Gastrocnemius medialis (tissue), 4 donors: ENCODE measurements at regions not wholly inside any gene's neighbourhood (a gene's known extent, or its start where the extent isn't known, plus 50 kb on each side); places are given as distances from the start of the nearest gene placed in this dataset.

Experiments used
- ATAC-seq, 2 donors: fragments of 150-250 bp; one replicate each; pipeline ENCODE4 v1.9.1; 2016
- DNase-seq, 2 donors: peaks; one replicate each; pipeline ENCODE4 v3.0.0-alpha.2; 2019
- H3K27ac ChIP-seq, 4 donors: fragments of 200-600 bp; sonication (generic); 1 replicate in 1 of 4; 2 replicates in 3 of 4; pipeline ENCODE4 v1.5.1; 2016 to 2018; ENCODE audit warnings: mild to moderate bottlenecking in 2 of 4, moderate library complexity in 1 of 4
- H3K27me3 ChIP-seq, 3 donors: fragments of 200-600 bp; sonication (generic) in 2 of 3; 1 replicate in 1 of 3; 2 replicates in 2 of 3; pipeline versions ENCODE4 v1.5.1 to v1.6.0; 2016 to 2019; ENCODE audit warnings: mild to moderate bottlenecking in 1 of 3, moderate library complexity in 1 of 3
- H3K36me3 ChIP-seq, 2 donors: fragments of 200-600 bp; sonication (generic) in 1 of 2; one replicate each; pipeline ENCODE4 v1.5.1; 2017 to 2018
- H3K4me1 ChIP-seq, 2 donors: fragments of 200-600 bp; sonication (generic) in 1 of 2; one replicate each; pipeline ENCODE4 v1.5.1; 2016 to 2017; ENCODE audit warnings: mild to moderate bottlenecking in 2 of 2
- H3K4me3 ChIP-seq, 4 donors: fragments of 200-600 bp; sonication (generic) in 3 of 4; 1 replicate in 1 of 4; 2 replicates in 3 of 4; pipeline ENCODE4 v1.5.1; 2016 to 2019; ENCODE audit warnings: mild to moderate bottlenecking in 2 of 4
- H3K9me3 ChIP-seq, 3 donors: fragments of 200-600 bp; sonication (generic) in 2 of 3; 1 replicate in 1 of 3; 2 replicates in 2 of 3; pipeline ENCODE4 v1.5.1; 2016 to 2019
- CTCF ChIP-seq, 5 experiments: fragments of 450-650 bp in 3 of 5; fragments of 200-600 bp in 2 of 5; sonication (generic) in 2 of 5; IDR thresholded peaks in 4 of 5; conservative IDR thresholded peaks in 1 of 5; 1 replicate in 4 of 5; 2 replicates in 1 of 5; pipeline ENCODE4 v1.5.1; 2016 to 2019; ENCODE audit warnings: antibody characterized with exemption in 5 of 5, mild to moderate bottlenecking in 3 of 5, moderate library complexity in 3 of 5
- POLR2A ChIP-seq, 2 donors: fragments of 450-650 bp; IDR thresholded peaks; one replicate each; pipeline ENCODE4 v1.6.1; 2017; ENCODE audit warnings: antibody characterized with exemption in 2 of 2, mild to moderate bottlenecking in 2 of 2, moderate library complexity in 2 of 2
- in situ Hi-C, 4 donors: fragments of 200-750 bp; cut with MboI; loops; one replicate each; pipeline versions ENCODE4 v1.15.0 to v1.8.0; 2017; ENCODE audit warnings: low sequenced_read_pairs in 4 of 4
- intact Hi-C: fragments of 100-400 bp; cut with DNase I; formaldehyde crosslinking; loops from one replicate; pipeline ENCODE4 v1.15.1; 2023; ENCODE audit warnings: low total_unique reads

GRCh38 chr2:164281896-164282295 is 339.4 kb downstream of the GRB14 start:
- ATAC-seq = no peak
- TF ChIP-seq CTCF (IDR thresholded peaks at IDR 0.05 in 4 of 5, conservative IDR thresholded peaks at IDR 0.05 in 1 of 5) = no peak
- TF ChIP-seq POLR2A (IDR thresholded peaks at IDR 0.05) = no peak
- Histone ChIP-seq H3K36me3 (no peaks in the 10 kb centered on the region), H3K9me3 (no peaks in the 10 kb centered on the region), H3K4me1 (no peaks in the 10 kb centered on the region), H3K27ac (no peak overlapping the region), H3K4me3 (no peak overlapping the region), H3K27me3 (no peaks in the 10 kb centered on the region)
- intact Hi-C loops (no loop called here), in situ Hi-C loops (no loop called here)
- no peak for DNase-seq

GRCh38 chr2:164275659-164276058 is 345.6 kb downstream of the GRB14 start:
- ATAC-seq (no peak), DNase-seq (no peak)
- TF ChIP-seq CTCF (IDR thresholded peaks at IDR 0.05 in 4 of 5, conservative IDR thresholded peaks at IDR 0.05 in 1 of 5) = no peak
- TF ChIP-seq POLR2A (IDR thresholded peaks at IDR 0.05) = no peak
- in situ Hi-C loops = no loop called here
- Histone ChIP-seq H3K9me3 (no peaks in the 10 kb centered on the region), H3K4me1 (no peaks in the 10 kb centered on the region), H3K27ac (no peak overlapping the region), H3K4me3 (no peak overlapping the region), H3K36me3 (no peaks in the 10 kb centered on the region), H3K27me3 (no peaks in the 10 kb centered on the region)
- intact Hi-C loops = no loop called here

- intact Hi-C loops = no loop called here
- no peaks in the 10 kb centered on the region for H3K36me3 ChIP-seq
- DNase-seq (no peak), ATAC-seq (no peak)
- H3K4me1 ChIP-seq = no peaks in the 10 kb centered on the region
- no peak for TF ChIP-seq CTCF (IDR thresholded peaks at IDR 0.05 in 4 of 5, conservative IDR thresholded peaks at IDR 0.05 in 1 of 5)
- no peak overlapping the region for H3K27ac ChIP-seq
- no peak overlapping the region for H3K4me3 ChIP-seq
- no peaks in the 10 kb centered on the region for H3K27me3 ChIP-seq
- in situ Hi-C loops = no loop called here
- no peaks in the 10 kb centered on the region for H3K9me3 ChIP-seq
These were observed 360.8 kb downstream of the GRB14 start for GRCh38 chr2:164260506-164260905.

- Histone ChIP-seq H3K4me3 (no peak overlapping the region), H3K4me1 (no peaks in the 10 kb centered on the region), H3K36me3 (no peaks in the 10 kb centered on the region), H3K27me3 (no peaks in the 10 kb centered on the region), H3K9me3 (no peaks in the 10 kb centered on the region), H3K27ac (no peak overlapping the region)
- no peak for TF ChIP-seq POLR2A (IDR thresholded peaks at IDR 0.05)
- no peak for TF ChIP-seq CTCF (IDR thresholded peaks at IDR 0.05 in 4 of 5, conservative IDR thresholded peaks at IDR 0.05 in 1 of 5)
- no peak for ATAC-seq
- intact Hi-C loops = no loop called here
- DNase-seq = no peak
- in situ Hi-C loops = no loop called here
These were observed 363.5 kb downstream of the GRB14 start for GRCh38 chr2:164257742-164258141.

- in situ Hi-C loops (no loop called here), intact Hi-C loops (no loop called here)
- H3K4me1 ChIP-seq = no peaks in the 10 kb centered on the region
- H3K27ac ChIP-seq = no peak overlapping the region
- H3K9me3 ChIP-seq = no peaks in the 10 kb centered on the region
- H3K4me3 ChIP-seq = no peak overlapping the region
- DNase-seq (no peak), ATAC-seq (no peak)
- H3K27me3 ChIP-seq = no peaks in the 10 kb centered on the region
- TF ChIP-seq POLR2A (IDR thresholded peaks at IDR 0.05) (no peak), CTCF (IDR thresholded peaks at IDR 0.05 in 4 of 5, conservative IDR thresholded peaks at IDR 0.05 in 1 of 5) (no peak)
- H3K36me3 ChIP-seq = no peaks in the 10 kb centered on the region
These were observed 368.6 kb downstream of the GRB14 start for GRCh38 chr2:164252568-164253287.
